CD4-positive, alpha-beta T cell (primary cell): ENCODE measurements at regions not wholly inside any gene's neighbourhood (a gene's known extent, or its start where the extent isn't known, plus 50 kb on each side); places are given as distances from the start of the nearest gene placed in this dataset.

Experiments used
- ATAC-seq: fragments of 200-7000 bp; cut with Tn5 transposase; one replicate; pipeline ENCODE4 v1.10.0; 2022; ENCODE audit warnings: mild to moderate bottlenecking; ENCODE audit not compliant: poor library complexity
- CTCF ChIA-PET: fragments of 350-600 bp; sonication (Branson Sonifier 250); formaldehyde crosslinking; loops from one replicate; lab custom pipeline; 2021; ENCODE audit warnings: antibody characterized with exemption, inconsistent platforms; lab: Charles Lee
- POLR2A ChIA-PET: fragments of 350-600 bp; sonication (Branson Sonifier 250); formaldehyde crosslinking; loops from one replicate; lab custom pipeline; 2021; ENCODE audit warnings: antibody characterized with exemption, inconsistent platforms; lab: Charles Lee
- DNase-seq, 14 experiments: peaks; one replicate each; pipeline ENCODE4 v3.0.0-alpha.2; 2013 to 2020; ENCODE audit warnings: mixed read lengths in 2 of 14
- H3K27ac ChIP-seq, 2 donors: one replicate each; pipeline versions ENCODE4 v1.5.1 to v1.7.0; 2013; ENCODE audit warnings: low read length in 2 of 2, low read depth in 1 of 2, mild to moderate bottlenecking in 1 of 2
- H3K27me3 ChIP-seq, 2 experiments: 1 replicate in 1 of 2; 2 replicates in 1 of 2; pipeline versions ENCODE4 v1.6.1 to v1.7.0; 2013; ENCODE audit warnings: low read length in 2 of 2, control low read depth in 1 of 2, mild to moderate bottlenecking in 1 of 2, moderate library complexity in 1 of 2; ENCODE audit not compliant: insufficient read depth in 2 of 2, control insufficient read depth in 1 of 2
- H3K36me3 ChIP-seq: one replicate; pipeline ENCODE4 v1.6.1; 2013; ENCODE audit warnings: low read length, control low read depth; ENCODE audit not compliant: insufficient read depth
- H3K4me1 ChIP-seq: one replicate; pipeline ENCODE4 v1.6.1; 2013; ENCODE audit warnings: low read length, control low read depth; ENCODE audit not compliant: insufficient read depth
- H3K4me3 ChIP-seq: one replicate; pipeline ENCODE4 v1.5.1; 2013; ENCODE audit warnings: mild to moderate bottlenecking, low read length, moderate library complexity
- H3K9me3 ChIP-seq, 2 experiments: 1 replicate in 1 of 2; 2 replicates in 1 of 2; pipeline versions ENCODE4 v1.6.1 to v1.7.0; 2013; ENCODE audit warnings: low read length in 2 of 2, mild to moderate bottlenecking in 2 of 2, control low read depth in 1 of 2, moderate library complexity in 1 of 2; ENCODE audit not compliant: control insufficient read depth in 1 of 2, insufficient read depth in 1 of 2
- H3K27ac Mint-ChIP-seq: one replicate; pipeline ENCODE4 v1.8.0; 2020; ENCODE audit warnings: mixed read lengths
- H3K27me3 Mint-ChIP-seq: one replicate; pipeline ENCODE4 v1.8.0; 2021; ENCODE audit warnings: mixed read lengths
- H3K36me3 Mint-ChIP-seq: one replicate; pipeline ENCODE4 v1.8.0; 2021; ENCODE audit warnings: low read depth, mixed read lengths
- H3K4me1 Mint-ChIP-seq: one replicate; pipeline ENCODE4 v1.8.0; 2021; ENCODE audit warnings: low read depth, mixed read lengths
- H3K4me3 Mint-ChIP-seq: one replicate; pipeline ENCODE4 v1.8.0; 2020; ENCODE audit warnings: mild to moderate bottlenecking, mixed read lengths
- H3K9me3 Mint-ChIP-seq: one replicate; pipeline ENCODE4 v1.8.0; 2020; ENCODE audit warnings: mixed read lengths
- CTCF ChIP-seq: fragments of 200-600 bp; IDR thresholded peaks from one replicate; pipeline ENCODE4 v1.8.0; 2022; ENCODE audit warnings: antibody characterized with exemption, mild to moderate bottlenecking
- intact Hi-C, 2 experiments: fragments of 100-400 bp; cut with DNase I in 1 of 2; cut with micrococcal nuclease in 1 of 2; formaldehyde crosslinking; loops; one replicate each; pipeline versions ENCODE4 v1.15.1 to v1.9.0; 2023 to 2025; cut with DNase I, micrococcal nuclease

DNA sequence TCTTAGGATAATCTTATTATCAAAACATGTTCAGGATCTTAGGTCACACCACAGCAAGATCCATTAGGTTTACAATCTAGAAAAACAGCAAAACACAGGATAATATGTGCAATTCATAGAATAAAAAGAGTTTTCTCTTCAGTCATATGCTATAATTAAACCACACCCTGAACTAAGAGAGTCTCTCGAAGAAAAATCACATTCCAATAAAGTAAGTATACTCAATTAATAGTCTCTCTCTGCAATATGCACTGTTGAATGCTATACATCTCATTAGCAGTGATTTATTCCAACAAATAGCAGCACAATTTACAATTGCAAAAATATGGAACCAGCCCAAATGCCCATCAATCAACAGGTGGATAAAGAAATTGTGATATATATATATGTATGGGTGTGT lies 383.7 kb downstream of the PPP3CA start:
- Histone ChIP-seq H3K4me1 (no peaks in the 10 kb centered on the region), H3K4me3 (no peak overlapping the region), H3K36me3 (no peaks in the 10 kb centered on the region), H3K9me3 (no peaks in the 10 kb centered on the region), H3K27ac (no peak overlapping the region), H3K27me3 (no peaks in the 10 kb centered on the region)
- TF ChIP-seq CTCF, result no peak
- DNase-seq (no peak), ATAC-seq (no peak)
- Mint-ChIP-seq H3K27me3 (no peaks in the 10 kb centered on the region), H3K4me1 (no peaks in the 10 kb centered on the region), H3K4me3 (no peak overlapping the region), H3K36me3 (no peaks in the 10 kb centered on the region), H3K9me3 (no peaks in the 10 kb centered on the region), H3K27ac (no peak overlapping the region)
- intact Hi-C loops, result no loop called here
- ChIA-PET POLR2A (no interaction called here), CTCF (no interaction called here)

- ChIA-PET POLR2A (no interaction called here), CTCF (no interaction called here)
- no peak overlapping the region for H3K4me3 Mint-ChIP-seq
- H3K36me3 ChIP-seq, result no peaks in the 10 kb centered on the region
- no peaks in the 10 kb centered on the region for H3K27me3 Mint-ChIP-seq
- H3K27ac ChIP-seq, result no peak overlapping the region
- no peaks in the 10 kb centered on the region for H3K9me3 ChIP-seq
- no peak overlapping the region for H3K4me3 ChIP-seq
- no peaks in the 10 kb centered on the region for H3K4me1 Mint-ChIP-seq
- H3K36me3 Mint-ChIP-seq, result no peaks in the 10 kb centered on the region
- no peak for TF ChIP-seq CTCF
- H3K4me1 ChIP-seq, result no peaks in the 10 kb centered on the region
- H3K27me3 ChIP-seq, result no peaks in the 10 kb centered on the region
- DNase-seq, result no peak
- H3K27ac Mint-ChIP-seq, result no peak overlapping the region
- no peak for ATAC-seq
- intact Hi-C loops, result no loop called here
- no peaks in the 10 kb centered on the region for H3K9me3 Mint-ChIP-seq
Measured at GRCh38 chr4:100962698-100963097, 384.6 kb downstream of the PPP3CA start.

GRCh38 chr4:100960232-100960631 lies 387.1 kb downstream of the PPP3CA start:
- ChIA-PET POLR2A (no interaction called here), CTCF (no interaction called here)
- Histone ChIP-seq H3K4me3 (no peak overlapping the region), H3K9me3 (no peaks in the 10 kb centered on the region), H3K36me3 (no peaks in the 10 kb centered on the region), H3K27me3 (no peaks in the 10 kb centered on the region), H3K27ac (no peak overlapping the region), H3K4me1 (no peaks in the 10 kb centered on the region)
- ATAC-seq (no peak), DNase-seq (no peak)
- H3K4me1 Mint-ChIP-seq, result no peaks in the 10 kb centered on the region
- intact Hi-C loops, result no loop called here
- no peaks in the 10 kb centered on the region for H3K27me3 Mint-ChIP-seq
- H3K36me3 Mint-ChIP-seq, result no peaks in the 10 kb centered on the region
- no peak overlapping the region for H3K27ac Mint-ChIP-seq
- no peaks in the 10 kb centered on the region for H3K9me3 Mint-ChIP-seq
- no peak overlapping the region for H3K4me3 Mint-ChIP-seq
- no peak for TF ChIP-seq CTCF
